Activated CD4-positive, CD25-positive, alpha-beta regulatory T cell treated with anti-CD3 and anti-CD28 coated beads, Interleukin-2, amount 50 U/mL, for 72 hours (primary cell): ENCODE measurements at regions not wholly inside any gene's neighbourhood (a gene's known extent, or its start where the extent isn't known, plus 50 kb on each side); places are given as distances from the start of the nearest gene placed in this dataset.
"Not testable (repeated sequence)": the region's sequence is repeated elsewhere in the genome, so short reads cannot be mapped to it uniquely, and the experiment has no call there.

Experiments used
- DNase-seq: peaks from one replicate; pipeline ENCODE4 v3.0.0; 2021

DNA sequence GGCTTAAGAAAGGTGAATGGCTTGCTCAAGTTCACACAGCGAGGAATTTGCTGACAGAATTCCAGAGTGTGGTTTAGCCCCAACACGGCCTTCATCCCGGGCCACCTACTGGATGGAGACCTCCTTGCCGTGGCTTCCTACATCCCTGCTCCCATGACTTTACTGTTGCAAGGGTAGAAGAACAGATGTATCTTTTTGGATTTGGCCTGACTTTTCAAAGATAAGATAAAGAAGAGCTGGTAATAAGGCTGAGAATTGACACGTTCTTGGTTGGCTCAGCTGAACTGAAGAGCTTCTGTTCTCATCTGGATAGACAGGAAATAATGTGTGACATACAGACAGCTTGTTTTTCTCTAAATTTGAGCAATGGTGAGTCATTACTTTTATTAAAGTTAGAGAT, 113.1 kb downstream of the KLF5 start:
- no peak for DNase-seq

- no peak for DNase-seq
These were observed 112.5 kb downstream of the KLF5 start for GRCh38 chr13:73171271-73171682.

- no peak for DNase-seq
These were observed 111.2 kb downstream of the KLF5 start for GRCh38 chr13:73169971-73170370.

GRCh38 chr13:73168953-73169401, 110.2 kb downstream of the KLF5 start:
- no peak for DNase-seq

DNA sequence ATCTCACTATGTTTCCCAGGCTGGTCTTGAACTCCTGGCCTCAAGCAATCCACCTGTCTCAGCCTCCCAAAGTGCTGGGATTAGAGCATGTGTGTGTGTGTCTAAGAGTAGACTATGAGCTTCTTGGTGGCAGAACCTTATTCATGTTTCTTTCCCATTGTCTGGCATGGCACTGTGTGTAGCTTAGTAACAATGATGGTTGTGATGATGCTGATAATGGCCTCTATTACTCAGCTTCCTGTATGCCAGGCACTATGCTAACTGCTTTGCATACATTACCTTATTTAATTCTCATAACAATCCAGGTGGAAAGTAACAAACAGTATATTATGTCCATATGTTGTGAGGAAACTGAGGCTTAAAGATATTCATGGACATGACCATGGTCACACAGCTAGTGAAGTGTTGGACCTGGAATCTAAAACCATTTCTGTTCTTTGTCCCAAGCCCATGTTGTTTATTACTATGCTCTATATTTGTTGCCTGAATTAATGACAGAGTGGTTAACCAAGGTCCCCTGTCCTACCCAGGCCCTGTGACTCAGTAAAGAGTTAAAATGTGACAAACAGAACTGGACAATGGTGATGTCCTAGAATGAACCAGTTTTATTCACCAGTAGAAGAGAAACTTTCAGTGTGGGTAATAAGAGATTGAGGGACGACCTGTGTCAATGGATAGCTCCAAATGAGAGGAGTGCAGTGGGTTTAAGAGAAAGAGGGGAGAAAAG, 109.6 kb downstream of the KLF5 start:
- no peak for DNase-seq

GRCh38 chr13:73167028-73167820, 108.4 kb downstream of the KLF5 start:
- no peak for DNase-seq

- DNase-seq = no peak
These were observed 107.4 kb downstream of the KLF5 start for GRCh38 chr13:73166204-73166603.

GRCh38 chr13:73162912-73163911, 104.4 kb downstream of the KLF5 start:
- no peak for DNase-seq

DNA sequence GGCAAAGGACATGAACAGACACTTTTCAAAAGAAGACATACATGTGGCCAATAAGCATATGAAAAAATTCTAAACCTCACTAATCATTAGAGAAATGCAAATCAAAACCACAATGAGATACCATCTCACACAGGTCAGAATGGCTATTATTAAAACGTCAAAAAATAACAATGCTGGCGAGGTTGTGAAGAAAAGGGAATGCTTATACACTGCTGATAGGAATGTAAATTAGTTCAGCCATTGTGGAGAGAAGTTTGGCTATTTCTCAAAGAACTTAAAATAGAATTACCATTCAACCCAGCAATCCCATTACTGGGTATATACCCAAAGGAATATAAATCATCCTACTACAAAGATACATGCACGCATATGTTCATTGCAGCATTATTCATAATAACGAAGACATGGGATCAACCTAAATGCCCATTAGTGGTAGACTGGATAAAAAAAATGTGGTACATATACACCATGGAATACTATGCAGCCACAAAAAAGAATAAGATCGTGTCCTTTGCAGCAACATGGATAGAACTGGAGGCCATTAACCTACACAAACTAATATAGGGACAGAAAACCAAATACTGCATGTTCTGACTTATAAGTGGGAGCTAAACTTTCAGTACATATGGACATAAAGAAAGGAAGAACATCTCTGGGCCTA, 101.7 kb downstream of the KLF5 start:
- not testable (repeated sequence) for DNase-seq

- no peak for DNase-seq
These were observed 100.0 kb downstream of the KLF5 start for GRCh38 chr13:73158851-73159250.

DNA sequence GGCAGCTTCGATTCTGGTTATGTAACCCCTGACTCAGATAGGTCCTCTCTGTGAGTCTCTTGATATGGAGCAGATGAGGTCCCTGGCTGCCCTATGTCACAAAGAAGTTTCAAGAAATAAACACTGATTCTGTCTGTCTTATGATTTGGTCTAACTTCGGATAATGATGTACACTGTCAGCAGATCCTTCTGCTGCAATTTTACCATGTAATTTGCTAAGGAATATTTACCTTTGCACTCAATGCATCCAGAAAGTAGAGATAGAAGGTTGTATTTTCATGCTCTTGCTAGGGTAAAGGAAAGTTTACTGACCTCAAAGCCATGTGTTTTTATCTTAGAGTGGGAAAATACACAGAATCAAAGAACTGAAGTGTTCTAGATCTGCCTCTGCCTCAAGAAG, 98.2 kb downstream of the KLF5 start:
- DNase-seq = no peak

DNA sequence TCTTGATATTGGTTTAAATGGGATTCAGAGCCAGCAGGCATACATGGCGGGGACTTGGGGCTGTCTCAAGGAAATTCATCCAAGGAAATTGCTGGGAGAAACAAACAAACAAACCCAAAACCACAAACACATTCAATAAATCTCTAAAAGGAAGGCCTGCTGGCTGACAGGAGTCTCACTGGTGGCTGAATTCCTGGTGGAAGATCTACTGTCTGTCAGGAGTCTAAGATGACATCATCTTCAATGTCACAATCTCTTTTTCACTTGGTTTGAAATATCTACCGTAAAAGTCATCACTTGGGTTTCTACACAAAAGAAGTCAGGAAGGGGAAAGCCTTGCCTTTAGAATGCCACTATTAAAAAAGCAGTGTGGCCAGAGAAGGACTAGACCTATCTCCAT, 87.9 kb downstream of the KLF5 start:
- no peak for DNase-seq

DNA sequence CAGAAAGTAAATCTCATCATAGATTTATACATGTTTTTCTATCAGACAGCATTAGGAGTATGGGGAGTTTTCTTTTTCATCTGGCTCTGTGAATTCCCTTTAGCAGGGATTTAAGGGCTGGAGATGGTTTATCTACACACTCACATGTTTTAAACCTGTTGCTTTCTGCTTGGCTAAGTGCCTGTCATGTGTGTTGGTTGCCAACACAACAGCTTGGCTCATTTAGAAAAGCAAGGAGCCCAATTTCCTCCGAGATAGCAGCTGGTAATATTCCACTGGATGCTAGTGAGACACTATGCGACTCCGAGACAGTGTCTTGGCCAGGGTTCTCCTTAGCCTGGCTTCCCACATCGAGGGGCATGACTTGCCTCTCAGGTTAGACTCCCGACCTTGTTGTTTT, 83.3 kb downstream of the KLF5 start:
- DNase-seq = no peak

DNA sequence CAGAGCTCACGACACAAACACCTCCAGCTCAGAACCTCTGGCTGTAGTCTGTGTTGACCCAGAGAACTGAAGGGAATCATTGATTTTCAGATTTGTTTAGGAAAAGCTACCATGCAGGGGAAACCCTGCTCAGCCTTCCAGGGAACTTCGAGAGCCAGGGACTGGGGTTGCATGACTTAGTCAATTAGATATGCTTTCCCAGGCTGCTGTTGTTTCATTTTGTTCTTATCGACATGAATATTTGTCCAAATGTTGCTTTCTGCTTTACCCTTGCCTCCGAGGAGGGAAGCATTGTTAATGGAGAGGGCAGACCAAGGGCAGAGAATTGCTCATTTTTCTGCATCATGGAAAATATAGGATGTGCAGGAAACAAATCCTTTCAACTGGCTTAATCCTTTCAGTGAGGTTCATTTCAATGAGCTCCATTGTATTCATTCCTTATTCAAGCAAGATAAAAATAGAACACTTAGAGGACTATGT, 82.5 kb downstream of the KLF5 start:
- DNase-seq = no peak

DNA sequence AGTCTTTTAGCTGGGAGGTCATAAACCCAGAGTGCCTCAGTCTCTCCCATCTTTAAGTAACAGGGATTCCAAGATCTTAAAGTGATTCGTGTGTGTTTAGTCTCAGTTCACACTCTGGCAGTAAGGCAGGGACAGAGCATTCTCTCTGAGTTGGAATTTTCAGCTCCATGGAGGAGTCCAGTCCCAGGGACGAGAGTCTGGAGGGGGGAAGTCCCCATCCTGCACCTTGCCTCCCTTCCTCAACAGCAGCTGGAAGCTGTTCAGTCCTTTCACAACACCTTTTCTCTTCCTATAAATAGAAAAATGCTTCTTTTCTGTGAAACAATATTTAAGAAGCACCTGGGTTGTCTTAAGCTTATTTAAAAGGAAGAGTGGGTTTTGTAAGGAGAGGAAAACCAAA, 82.0 kb downstream of the KLF5 start:
- DNase-seq = no peak

DNA sequence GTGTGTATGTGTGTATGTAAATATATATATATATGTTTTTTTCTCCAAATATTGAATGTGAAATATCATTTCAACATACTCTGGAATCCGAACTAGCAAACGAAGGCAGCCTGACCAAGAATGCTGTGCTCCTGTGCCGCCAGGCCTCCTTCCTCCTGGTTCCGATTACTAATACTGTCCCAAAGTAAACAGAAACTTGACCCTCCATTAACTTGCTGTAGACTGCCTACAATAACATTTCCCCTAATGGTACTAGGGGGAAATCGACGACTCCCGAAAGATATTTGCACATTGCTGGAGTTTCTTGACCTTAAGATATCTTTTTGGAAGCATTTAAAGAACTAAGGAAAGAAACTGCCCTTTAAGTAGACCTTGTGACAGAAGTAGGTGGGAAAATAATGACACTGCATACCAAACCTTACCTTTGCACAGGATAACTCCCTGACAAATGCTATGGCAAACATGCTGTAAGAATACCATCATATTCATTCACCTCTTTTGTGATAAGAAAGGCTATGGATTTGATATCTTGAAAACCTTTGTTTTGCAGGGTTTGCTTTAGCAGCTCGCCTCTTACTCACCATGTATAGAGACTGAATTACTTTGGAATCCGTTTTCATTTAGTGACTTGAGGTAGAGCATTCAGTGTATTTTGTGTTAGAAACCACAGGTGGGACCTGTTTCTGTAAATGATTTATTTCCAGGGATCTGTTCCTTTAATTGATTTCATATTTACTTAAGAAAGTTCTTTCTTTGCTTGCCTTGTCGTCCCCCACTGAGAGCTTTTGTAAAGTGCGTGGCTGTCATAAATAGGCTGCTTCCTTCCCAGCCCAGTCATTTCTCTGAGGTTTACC, 80.1 kb downstream of the KLF5 start:
- no peak for DNase-seq

DNA sequence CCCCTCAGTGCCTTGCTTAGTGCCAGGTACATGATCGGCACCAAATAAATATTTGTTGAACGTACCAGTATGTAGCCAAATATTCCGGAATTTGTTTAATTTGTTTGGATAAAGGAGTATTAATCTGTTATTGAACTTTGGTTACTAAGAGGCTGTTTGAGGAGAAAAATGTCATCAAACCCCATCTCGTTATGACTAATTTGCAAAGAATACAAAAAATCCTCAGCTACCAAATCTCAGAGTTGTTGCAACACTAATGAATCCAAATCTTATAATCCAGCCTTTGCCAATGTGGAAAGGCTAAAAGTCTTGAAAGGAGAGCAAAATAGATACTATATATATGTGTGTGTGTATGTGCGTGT, 79.5 kb downstream of the KLF5 start:
- no peak for DNase-seq

GRCh38 chr13:73136776-73137175, 78.0 kb downstream of the KLF5 start:
- no peak for DNase-seq

GRCh38 chr13:73133531-73133930, 74.7 kb downstream of the KLF5 start:
- no peak for DNase-seq

DNA sequence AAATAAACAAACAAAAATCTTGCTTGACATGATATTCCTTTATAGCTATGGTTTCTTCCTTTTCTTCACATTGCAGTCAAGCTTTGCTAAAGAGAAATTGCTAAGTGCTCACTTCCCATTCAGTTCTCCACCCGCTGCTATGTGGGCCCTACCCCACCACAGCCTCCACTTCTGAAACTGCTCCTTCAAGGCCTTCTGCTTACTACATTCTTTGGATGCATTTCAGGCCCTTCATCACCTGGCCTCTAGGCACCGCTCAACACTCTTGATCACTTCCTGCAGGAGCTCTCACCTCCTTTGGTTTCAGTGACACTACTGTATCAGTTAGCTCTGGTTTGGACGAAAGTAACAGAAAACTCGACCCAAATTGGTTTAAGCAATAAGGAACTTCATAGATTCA, 72.4 kb downstream of the KLF5 start:
- no peak for DNase-seq

- DNase-seq = no peak
These were observed 70.2 kb downstream of the KLF5 start for GRCh38 chr13:73129023-73129422.
